HCT116 (cell line): ENCODE measurements at regions not wholly inside any gene's neighbourhood (a gene's known extent, or its start where the extent isn't known, plus 50 kb on each side); places are given as distances from the start of the nearest gene placed in this dataset.

Experiments
- CEBPB ChIP-seq: IDR thresholded peaks from 2 replicates; pipeline ENCODE4 v1.6.1; 2012; ENCODE audit warnings: low read depth
- EZH2 ChIP-seq: fragments of 200-600 bp; sonication (generic); IDR thresholded peaks from 2 replicates; pipeline ENCODE4 v1.6.1; 2017; ENCODE audit warnings: antibody characterized with exemption, mixed run types
- EZH2phosphoT487 ChIP-seq: fragments of 200-600 bp; IDR thresholded peaks from 2 replicates; pipeline ENCODE4 v1.6.1; 2018; ENCODE audit warnings: antibody characterized with exemption, borderline replicate concordance
- POLR2A ChIP-seq: IDR thresholded peaks from 2 replicates; pipeline ENCODE4 v1.7.0; 2011; ENCODE audit warnings: borderline replicate concordance; ENCODE audit not compliant: insufficient read depth, insufficient read length; ENCODE audit errors: extremely low read depth
- POLR2AphosphoS5 ChIP-seq: IDR thresholded peaks from 2 replicates; pipeline ENCODE4 v1.6.1; 2011; ENCODE audit warnings: mild to moderate bottlenecking, low read depth, low read length, moderate library complexity
- RAD21 ChIP-seq: IDR thresholded peaks from 2 replicates; pipeline ENCODE4 v1.6.1; 2012; ENCODE audit warnings: low read depth, mild to moderate bottlenecking
- SIN3A ChIP-seq: IDR thresholded peaks from 2 replicates; pipeline ENCODE4 v1.6.1; 2012; ENCODE audit warnings: low read depth
- SP1 ChIP-seq: IDR thresholded peaks from 2 replicates; pipeline ENCODE4 v1.6.1; 2012; ENCODE audit warnings: low read depth
- YY1 ChIP-seq: IDR thresholded peaks from 2 replicates; pipeline ENCODE4 v1.6.1; 2011; ENCODE audit warnings: low read length, low read depth, moderate library complexity, mild to moderate bottlenecking; ENCODE audit not compliant: insufficient replicate concordance; ENCODE audit errors: extremely low read depth
- ZBTB33 ChIP-seq: IDR thresholded peaks from 2 replicates; pipeline ENCODE4 v1.6.1; 2011; ENCODE audit warnings: mild to moderate bottlenecking, low read length, moderate library complexity; ENCODE audit not compliant: insufficient replicate concordance; ENCODE audit errors: extremely low read depth
- ZNF274 ChIP-seq: fragments of 200-500 bp; sonication (Bioruptor generic); IDR thresholded peaks from 2 replicates; pipeline ENCODE4 v1.6.1; 2014; ENCODE audit warnings: mild to moderate bottlenecking, low read depth, low read length, inconsistent platforms
- TF ChIP-seq, protein P1 (sequence below), 3 experiments: fragments of 200-600 bp in 1 of 3; sonication (generic) in 1 of 3; IDR thresholded peaks in 2 of 3; conservative IDR thresholded peaks in 1 of 3; 2 replicates each; pipeline ENCODE4 v1.5.1; 2012 to 2017; ENCODE audit warnings: low read depth in 2 of 3, low read length in 2 of 3, antibody characterized with exemption in 1 of 3, borderline replicate concordance in 1 of 3, control low read depth in 1 of 3, mild to moderate bottlenecking in 1 of 3, mixed read lengths in 1 of 3, mixed run types in 1 of 3, moderate library complexity in 1 of 3; ENCODE audit not compliant: insufficient read depth in 1 of 3
- TF ChIP-seq, protein P2 (sequence below): IDR thresholded peaks from 2 replicates; pipeline ENCODE4 v1.6.1; 2012

DNA sequence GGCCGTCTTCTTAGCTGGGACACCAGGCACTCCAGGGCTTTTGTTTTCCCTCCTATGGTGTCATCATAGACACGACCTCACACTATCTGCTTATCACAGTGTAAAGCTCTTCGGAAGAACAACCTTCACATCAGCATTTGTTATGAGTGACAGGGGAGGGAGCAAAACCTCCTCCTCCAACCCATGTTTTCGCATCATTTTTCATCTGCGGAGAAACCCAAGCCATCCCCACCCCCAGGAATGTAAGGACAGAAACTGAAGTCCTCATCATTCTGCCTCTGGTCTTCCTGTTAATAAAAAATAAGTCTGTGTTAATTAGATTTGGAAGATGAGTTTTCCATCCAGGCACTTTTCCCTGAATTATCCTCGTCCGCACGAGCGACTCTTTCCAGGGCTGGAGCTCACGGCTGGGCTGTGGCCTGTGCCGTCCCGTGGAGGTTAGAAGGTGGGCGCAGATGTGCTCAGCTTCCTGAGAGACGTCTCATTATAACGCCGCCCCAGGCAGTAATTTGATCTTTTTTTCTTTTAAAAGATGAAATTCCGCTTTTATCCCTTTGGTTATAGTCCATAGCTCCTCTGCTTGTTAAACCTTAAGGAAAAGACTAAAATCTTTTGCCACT is 101.6 kb upstream of the TMEM18 start:
- TF ChIP-seq, protein P1, sequence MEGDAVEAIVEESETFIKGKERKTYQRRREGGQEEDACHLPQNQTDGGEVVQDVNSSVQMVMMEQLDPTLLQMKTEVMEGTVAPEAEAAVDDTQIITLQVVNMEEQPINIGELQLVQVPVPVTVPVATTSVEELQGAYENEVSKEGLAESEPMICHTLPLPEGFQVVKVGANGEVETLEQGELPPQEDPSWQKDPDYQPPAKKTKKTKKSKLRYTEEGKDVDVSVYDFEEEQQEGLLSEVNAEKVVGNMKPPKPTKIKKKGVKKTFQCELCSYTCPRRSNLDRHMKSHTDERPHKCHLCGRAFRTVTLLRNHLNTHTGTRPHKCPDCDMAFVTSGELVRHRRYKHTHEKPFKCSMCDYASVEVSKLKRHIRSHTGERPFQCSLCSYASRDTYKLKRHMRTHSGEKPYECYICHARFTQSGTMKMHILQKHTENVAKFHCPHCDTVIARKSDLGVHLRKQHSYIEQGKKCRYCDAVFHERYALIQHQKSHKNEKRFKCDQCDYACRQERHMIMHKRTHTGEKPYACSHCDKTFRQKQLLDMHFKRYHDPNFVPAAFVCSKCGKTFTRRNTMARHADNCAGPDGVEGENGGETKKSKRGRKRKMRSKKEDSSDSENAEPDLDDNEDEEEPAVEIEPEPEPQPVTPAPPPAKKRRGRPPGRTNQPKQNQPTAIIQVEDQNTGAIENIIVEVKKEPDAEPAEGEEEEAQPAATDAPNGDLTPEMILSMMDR (IDR thresholded peaks at IDR 0.05 in 2 of 3, conservative IDR thresholded peaks at IDR 0.05 in 1 of 3; ENCODE audit: borderline replicate concordance in 1 of 3, insufficient read depth in 1 of 3, low read depth in 2 of 3, low read length in 2 of 3), result no peak
- TF ChIP-seq POLR2A, result no peak
- no peak for TF ChIP-seq RAD21
- TF ChIP-seq SP1, result no peak
- no peak for TF ChIP-seq CEBPB
- no peak for TF ChIP-seq EZH2phosphoT487
- no peak for TF ChIP-seq EZH2
- no peak for TF ChIP-seq POLR2AphosphoS5
- no peak for TF ChIP-seq ZBTB33
- TF ChIP-seq, protein P2, sequence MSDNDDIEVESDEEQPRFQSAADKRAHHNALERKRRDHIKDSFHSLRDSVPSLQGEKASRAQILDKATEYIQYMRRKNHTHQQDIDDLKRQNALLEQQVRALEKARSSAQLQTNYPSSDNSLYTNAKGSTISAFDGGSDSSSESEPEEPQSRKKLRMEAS, result no peak
- no peak for TF ChIP-seq SIN3A
- no peak for TF ChIP-seq YY1
- no peak for TF ChIP-seq ZNF274
